HG02884 (cell line): ENCODE measurements at regions not wholly inside any gene's neighbourhood (a gene's known extent, or its start where the extent isn't known, plus 50 kb on each side); places are given as distances from the start of the nearest gene placed in this dataset.

ENCODE experiments used
- ATAC-seq: cut with Tn5 transposase; IDR thresholded peaks from one replicate; pipeline ENCODE4 v1.9.1; 2021; ENCODE audit warnings: mild to moderate bottlenecking, moderate library complexity; ENCODE audit not compliant: unreplicated experiment

DNA sequence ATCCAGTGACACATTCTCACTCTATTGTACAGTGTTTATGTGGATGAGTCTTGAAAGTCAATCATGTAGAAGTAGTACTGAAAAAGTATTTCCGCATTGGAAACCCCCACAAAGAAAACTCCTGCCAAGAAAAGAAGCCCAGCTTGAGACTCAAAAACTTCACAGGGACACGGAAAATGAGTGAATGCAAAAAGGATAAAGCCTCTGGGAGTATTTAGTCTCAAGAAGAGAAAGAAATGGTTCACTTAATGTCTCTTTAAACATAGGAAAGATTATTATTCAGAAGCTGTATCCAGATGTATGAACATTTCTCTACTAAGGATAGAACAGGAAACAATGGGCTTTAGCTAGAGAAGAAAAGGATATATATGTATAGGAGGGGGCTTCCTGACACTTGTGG is 304.5 kb downstream of the BARHL2 start:
- ATAC-seq: no peak

DNA sequence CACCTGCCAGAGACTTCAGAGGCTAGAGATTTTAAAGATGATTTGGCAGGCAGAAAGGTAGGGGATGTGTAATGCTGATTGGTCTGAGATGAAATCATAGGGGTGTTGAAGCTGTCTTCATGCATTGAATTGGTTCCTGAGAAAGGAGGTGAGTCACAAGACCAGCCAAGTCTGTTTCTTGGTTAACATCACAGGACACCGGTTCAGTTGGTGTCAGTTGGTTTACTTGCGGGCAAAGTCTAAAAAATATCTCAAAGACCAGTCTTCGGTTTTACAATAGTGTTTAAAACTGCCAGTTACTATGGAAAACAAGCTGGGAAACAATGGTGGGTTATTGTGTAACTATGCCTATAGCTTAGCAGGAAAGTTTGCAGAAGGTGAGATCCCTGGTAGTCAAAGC is 305.9 kb downstream of the BARHL2 start:
- no peak for ATAC-seq

DNA sequence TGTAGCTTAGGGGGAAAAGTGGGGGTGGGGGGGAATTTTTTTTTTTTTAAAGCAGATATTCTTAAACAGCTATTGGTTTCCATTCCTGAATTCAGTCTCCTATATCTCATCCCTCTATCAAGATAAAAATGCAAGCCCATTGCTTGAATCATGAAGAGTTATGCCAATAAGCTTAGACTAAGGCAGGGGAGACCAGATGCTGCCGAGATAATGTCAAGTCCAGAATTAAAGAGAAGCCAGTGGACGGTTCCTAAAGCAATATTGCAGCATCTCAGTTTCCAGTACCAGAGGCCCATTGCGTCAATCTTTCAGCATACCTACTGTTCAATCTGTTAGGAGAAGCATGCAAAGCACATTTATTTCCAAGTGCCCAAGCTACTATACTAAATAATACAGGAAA is 309.4 kb downstream of the BARHL2 start:
- ATAC-seq: no peak

DNA sequence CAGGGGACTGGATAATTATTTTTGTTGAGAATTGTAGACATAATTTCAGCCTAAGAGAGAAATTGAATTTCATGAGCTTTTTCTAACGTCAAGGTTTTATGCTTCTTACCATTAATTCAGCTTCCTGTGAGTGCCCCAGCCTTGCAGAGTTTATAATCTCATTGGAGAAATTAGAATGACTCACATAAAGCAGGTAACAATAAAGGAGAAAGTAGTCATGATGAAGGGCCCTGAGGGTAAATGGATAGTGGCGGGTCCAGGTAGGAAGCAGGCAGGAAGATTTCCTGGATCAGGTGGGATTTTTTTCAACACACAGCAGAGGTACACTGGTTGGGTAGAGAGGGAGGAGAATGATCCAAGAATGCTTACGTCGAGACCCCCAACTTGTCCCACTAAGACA is 311.4 kb downstream of the BARHL2 start:
- ATAC-seq: no peak

DNA sequence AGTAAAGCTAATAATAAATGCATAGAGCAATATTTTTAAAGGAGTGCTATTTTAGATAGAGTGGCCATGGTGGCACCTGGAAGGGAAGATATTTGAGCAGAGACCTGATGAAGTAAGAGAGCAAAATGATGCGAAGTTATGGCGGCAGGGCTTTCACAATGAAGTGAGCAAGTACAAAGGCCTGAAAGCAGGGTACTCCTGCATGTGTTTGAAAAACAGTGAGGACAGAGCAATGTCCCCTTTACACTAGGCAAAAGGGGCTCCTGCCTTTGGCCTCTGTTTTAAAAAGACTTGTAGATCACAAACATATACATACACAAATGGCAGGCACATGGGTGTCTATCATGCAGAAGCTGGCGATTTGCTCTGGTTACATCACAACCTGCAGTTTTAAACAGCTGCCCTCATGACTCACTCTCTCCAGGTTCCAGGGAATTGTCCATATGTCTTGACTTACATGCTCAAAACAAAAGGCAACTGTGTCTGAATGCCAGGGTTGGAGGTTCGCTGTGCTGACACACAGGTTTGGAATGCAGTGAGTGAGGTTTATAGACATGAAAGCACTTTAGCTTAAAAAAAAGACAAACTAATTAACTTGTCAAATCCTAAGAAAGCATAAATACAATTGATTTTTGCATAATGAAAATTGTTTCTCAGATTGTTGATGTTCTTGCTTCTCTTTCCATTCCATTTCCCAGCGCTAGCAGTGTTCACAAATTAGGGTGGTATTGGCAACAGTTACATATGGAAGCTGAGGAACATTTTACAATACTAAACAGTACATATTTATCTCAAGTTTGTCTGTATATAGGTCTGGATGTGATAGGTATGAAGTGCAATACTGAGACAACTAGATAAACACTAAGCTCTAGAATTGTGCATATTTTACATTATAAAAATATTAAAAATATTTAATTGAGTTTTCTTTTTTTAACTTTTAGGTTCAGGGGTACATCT is 313.9 kb downstream of the BARHL2 start:
- no peak for ATAC-seq

DNA sequence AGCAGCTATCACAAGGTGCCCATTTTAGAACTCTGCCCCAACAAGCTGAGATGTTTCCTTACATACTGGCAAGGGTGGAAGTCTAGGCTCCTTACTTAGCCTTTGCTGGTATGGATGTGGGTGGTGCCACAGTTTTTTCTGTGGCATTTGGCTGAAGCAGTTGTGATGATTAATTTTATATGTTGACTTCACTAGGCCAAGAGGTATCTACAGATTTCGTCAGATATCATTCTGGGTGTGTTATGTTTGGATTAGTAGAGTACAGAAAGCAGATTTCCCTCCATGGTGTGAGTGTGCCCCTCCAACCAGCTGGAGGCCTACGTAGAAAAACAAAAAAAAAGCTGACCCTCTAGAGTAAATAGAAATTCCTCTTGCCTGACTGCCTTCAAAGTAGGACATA is 317.0 kb downstream of the BARHL2 start:
- no peak for ATAC-seq

DNA sequence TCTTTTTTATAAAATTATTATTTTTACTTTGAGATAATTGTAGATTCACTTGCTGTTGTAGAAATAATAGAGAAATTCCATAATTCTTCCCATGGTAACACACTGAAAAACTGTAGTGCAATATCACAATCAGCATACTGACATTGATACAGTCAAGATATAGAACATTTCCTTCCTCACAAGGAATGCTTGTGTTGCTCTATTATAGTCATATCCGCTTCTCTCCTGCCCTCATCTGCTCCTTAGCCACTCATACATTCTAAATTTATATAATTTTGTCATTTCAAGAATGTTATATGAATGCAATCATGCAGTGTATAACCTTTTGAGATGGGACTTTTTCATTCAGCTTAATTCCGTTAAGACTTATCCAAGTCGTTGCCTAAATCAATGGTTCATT is 320.2 kb downstream of the BARHL2 start:
- no peak for ATAC-seq

DNA sequence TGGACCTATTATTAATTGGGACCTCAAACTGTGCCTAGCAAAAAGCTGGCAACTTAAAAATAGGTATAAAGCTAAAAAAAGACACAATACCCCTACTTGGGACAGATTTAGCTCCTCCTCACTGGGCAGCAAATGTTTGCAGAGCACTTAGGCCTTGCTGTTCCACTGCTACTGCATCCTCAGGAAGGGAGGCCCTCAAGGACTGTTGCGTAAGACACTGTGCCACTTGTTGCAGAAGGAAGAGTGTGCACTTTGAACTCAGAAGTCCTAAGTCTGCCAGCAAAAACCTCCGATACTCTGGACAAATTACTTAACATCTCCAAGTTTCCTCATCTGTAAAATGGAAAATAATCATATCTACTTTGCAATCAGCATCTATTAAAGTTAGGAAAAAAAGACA is 322.9 kb downstream of the BARHL2 start:
- ATAC-seq: no peak

DNA sequence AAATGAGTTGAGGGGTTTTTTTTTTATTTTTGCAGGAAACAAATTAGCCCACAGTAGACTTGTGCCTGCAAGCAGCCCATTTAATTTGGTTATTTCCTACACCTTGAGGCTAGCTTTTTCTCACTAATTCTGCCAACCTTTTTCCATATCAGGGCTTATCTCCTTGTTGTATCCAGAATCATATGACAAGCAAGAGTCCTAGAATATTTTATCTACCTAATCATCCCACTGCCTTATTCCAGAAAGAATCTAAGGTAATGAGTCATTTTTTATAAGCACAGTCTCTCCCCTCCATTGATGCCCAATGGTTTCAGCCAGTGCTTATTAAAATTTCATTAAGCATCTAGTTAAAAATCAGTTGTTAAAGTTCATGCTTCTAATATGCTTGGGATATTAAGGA is 324.1 kb downstream of the BARHL2 start:
- ATAC-seq: no peak

DNA sequence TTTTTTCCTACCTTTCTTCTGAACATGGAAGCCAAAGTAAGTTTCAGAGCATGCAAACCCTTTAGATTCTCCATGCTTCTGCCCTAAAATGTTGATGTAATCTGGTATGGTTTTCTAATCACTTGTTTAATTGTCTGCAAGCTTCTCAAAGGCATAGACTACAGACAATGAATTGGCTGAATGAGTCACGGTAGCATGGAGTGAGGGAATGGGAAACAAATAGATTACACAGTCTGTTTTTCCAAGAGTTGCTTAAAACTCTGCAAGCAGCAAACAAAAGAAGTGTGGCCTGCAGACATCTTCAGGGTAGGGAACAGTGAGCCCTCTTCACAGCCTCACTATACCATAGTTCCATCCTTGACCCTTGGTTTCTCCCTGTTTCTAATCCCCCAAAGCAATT is 326.0 kb downstream of the BARHL2 start:
- ATAC-seq: no peak

DNA sequence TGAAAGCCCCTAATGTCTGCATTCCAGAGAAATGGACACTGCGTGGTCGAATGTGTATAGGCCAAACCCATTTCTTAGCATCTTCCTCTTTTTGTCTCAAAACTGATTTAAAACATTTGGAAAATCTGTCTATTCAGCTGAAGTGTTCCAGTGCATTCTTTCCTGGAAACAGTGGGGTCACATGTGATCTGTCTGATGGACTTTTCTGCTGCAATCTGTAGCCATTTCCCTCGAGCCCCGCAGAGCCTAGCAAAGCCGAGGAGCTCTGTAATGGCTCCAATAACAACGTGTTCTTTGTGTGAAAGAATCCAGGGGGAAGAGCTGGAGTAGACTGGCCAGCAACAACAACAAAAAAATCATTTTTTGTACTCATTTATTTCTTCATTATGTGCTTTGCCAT is 329.3 kb downstream of the BARHL2 start:
- no peak for ATAC-seq

DNA sequence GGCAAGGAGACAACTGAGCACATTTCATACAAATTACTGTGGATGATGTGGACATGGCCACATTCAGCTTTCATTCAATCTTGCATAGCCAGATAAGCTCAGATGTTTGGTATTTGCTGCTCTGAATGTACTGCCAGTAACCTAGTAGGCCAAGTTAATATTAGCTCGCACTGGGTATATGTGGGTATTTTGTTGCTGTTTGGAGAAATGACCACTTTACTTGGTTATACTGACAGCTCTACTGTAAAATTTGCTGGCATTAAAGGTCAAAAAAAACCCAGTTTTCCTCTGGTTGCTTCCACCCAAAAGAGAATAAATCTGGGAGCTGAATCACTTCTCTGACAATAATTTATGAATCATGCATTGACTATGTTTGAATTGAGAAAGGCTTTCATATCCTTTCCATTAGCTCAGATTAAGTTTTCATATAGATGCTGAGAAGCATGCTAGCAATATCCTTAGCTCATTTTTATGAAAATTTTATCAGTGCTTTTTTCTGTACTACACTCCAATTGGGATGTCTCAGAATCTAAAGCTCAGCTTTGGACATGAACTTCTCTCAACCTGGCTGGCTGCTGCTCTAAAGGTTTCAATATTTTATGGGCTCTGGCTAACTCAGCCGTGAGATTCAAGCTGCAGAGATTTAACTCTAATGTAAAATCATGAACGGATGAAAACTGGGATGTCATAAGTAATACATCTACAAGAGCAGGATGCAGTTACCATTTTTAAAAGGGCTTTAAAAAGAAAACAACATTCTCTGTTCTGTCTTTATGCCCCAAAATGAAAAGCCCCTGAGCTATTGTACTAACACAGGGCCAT is 330.0 kb downstream of the BARHL2 start:
- no peak for ATAC-seq

DNA sequence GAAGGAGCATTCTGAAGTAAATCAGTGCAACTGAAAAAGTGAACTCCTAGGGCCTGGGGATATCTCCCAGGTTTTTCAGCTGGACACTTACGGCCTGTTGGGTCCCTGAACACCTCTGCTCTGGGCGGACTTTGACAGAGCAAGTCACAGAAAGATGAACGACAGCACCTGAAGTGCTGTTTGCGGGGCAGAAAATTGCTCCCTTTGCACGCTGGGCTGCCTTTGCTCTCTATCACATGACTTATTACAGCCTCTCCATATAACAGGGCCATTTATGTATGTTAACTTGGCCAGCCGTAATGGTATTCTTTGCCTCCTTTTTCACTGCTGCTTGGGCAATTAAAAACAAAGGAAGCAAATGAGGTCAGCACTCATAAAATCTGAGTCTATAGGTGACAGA is 332.9 kb downstream of the BARHL2 start:
- no peak for ATAC-seq

DNA sequence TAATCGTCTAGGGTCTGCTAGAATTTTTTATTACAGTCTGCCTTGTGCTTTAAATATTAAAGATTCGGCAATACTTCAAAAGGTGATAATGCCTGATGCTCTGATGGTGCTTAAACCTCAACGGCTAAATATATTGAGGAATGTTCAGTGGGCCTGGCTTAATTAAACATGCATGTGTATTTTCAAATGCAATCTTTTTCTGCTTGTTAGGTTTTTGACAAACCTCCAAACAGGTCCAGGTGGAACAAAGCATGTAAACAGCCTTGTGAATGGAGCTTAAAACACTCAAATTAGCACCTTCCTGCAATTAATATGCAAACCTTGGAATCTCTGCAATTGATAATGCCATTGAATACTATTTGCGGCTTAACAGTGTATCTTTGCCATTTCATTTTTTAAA is 334.9 kb downstream of the BARHL2 start:
- ATAC-seq: no peak

DNA sequence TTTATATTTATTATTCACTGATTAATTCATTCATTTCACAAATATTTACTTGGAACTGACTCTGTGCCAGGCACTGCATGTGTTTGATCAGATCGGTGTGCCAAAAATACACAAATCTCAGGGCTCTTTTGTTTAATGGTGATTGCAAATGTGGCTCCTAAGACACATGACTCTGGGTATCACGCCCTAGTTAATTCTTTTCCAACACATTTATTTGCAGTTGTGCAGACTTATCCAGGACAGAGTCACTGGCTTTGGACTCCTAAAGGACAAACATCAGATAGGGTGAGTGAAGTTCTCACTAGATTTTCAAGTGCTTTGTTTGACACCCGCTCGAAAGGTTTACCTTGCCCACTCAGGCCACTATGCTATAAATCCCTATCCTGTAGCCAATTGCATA is 335.5 kb downstream of the BARHL2 start:
- ATAC-seq: no peak

DNA sequence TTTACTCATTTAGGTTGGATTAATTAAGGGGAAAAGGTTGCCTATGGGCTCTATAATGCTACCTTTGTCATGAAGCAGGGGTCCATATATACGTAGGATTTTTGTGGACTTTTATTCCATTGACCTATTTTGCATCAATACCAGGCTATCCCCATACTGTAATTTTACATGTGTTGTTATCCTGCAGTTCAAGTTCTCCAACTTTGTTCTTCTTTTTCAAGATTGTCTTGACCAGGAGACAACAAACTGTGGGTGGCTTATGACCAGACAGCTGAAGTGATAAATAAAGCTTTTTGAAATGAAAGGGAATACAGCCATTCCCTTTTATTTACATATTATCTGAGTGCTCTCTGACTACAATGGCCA is 345.7 kb downstream of the BARHL2 start:
- ATAC-seq: no peak

DNA sequence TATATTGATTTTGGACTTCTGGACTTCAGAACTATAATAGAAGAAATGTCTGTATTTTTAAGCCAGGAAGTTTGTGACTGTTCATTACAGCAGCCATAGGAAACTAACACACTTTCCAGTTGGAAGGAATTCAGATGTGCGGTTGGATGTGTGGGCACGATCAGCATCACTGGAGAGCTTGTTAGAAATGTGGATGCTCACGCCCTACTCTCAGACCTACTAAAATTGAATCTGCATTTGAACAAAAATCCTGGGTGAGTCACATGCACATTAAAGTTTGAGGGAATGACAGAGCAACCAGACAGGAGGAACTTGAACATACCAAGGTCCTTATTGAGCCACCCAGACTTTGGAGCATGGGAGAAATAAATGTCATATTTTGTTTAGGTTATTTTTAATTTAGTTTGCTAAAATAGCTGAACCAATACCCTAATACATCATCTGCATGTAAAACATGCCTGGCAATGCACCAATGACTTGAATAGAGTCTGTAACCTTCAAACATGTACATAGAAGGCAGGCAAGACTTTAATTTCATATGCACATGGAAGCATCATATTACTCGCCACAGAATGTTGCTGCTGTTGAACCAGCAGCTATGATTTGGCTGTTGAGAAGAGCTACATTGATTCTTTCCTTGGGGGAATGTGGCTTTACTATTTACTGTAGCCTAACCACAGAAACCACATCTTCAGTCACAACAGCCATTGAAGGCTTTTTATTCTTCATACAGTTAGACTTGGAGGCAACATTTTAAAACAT is 346.2 kb downstream of the BARHL2 start:
- no peak for ATAC-seq

DNA sequence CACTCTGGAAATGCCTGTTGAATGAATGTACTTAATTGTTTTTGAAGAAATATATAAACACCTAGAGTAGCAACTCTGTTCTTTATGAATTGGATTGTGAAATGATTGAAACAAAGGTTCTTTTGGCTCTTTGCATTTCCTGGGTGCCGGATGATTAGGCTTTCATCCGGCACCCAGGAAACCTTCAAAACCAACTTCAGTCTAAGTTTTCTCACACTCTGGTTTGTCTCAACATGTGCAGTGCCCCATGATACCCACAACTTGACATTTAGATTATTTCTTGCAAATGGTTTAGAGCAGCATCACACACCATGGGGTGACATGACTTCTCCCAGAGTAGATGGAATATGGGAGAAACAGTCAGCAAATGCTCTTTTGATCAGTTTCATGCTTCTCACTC is 354.9 kb downstream of the BARHL2 start:
- ATAC-seq: no peak

DNA sequence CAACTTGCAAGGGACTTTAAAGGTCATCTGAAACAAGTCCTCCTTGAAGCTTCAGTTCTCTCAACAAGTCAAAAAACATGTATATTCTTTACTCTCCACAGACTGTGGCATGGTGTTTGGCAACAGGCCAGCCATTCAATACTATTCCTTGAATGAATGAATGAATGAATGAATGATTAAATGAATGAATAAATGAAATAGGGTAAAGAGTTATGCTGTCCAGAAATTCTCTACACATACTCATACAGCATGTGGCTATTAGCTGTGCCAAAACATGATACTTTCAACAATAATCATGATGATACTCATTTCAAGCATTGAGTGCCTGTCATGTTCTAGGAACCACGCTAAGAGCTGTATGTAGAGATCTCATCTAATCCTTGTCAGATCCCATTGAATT is 356.1 kb downstream of the BARHL2 start:
- no peak for ATAC-seq

DNA sequence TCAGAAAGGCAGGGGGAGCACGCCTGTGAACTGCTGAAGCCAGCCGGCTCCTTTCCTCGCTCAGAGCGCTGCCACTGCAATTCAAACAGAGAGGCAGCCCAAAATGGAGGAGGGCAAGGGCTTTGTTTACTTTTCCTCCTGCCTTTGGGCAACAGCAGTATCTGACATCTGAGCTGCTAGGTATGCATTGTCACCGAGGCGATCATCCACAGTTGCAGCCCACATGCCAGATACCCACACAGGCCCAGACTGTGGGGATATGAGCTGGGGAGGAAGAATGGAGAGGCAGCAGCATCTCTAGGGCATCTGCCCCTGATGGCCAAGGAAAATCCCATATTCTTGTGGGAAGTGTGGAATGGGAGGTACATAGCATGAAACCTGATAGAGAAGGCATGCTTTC is 357.1 kb downstream of the BARHL2 start:
- no peak for ATAC-seq

DNA sequence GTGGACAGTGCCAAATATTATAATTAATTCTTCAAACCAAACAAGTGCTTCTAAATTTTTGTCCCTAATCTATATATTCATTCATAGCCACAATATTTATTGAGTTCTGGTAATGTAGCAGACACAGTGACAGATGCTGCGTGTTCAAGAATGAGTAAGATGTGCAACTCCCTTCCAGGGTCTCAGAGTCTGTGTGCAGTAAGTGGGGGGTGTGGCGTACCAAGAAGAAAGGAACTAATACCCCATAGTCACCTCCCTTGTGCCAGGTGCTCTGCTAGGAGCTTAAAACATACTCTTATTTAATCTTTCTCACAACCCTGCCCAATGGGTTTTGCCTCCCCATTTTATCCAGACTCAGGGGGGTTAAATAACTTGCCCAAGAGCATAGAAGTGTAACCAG is 358.7 kb downstream of the BARHL2 start:
- ATAC-seq: no peak
